ENCODE measurements at regions not wholly inside any gene's neighbourhood (a gene's known extent, or its start where the extent isn't known, plus 50 kb on each side); places are given as distances from the start of the nearest gene placed in this dataset.

DNA sequence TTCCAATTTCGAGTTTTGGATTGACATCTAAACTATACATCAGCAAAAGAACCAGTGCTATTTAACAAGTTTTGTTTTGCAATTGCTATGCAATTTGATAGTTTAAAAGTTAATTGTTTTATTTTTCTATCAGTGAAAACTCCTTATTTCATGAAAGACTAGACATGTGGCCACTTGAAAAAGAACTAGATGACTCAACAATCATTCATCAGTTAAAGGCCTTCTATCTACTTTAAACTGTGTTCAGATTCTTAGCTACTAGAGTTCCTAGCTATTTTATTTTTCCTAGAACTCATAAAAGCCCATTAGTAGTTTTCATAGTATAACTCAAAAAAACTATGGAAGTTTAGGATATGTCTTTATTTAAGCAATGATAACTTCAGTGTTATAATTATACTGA is 104.6 kb upstream of the LSM8 start:
- TF ChIP-seq, protein P1, sequence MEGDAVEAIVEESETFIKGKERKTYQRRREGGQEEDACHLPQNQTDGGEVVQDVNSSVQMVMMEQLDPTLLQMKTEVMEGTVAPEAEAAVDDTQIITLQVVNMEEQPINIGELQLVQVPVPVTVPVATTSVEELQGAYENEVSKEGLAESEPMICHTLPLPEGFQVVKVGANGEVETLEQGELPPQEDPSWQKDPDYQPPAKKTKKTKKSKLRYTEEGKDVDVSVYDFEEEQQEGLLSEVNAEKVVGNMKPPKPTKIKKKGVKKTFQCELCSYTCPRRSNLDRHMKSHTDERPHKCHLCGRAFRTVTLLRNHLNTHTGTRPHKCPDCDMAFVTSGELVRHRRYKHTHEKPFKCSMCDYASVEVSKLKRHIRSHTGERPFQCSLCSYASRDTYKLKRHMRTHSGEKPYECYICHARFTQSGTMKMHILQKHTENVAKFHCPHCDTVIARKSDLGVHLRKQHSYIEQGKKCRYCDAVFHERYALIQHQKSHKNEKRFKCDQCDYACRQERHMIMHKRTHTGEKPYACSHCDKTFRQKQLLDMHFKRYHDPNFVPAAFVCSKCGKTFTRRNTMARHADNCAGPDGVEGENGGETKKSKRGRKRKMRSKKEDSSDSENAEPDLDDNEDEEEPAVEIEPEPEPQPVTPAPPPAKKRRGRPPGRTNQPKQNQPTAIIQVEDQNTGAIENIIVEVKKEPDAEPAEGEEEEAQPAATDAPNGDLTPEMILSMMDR (IDR thresholded peaks at IDR 0.05; ENCODE audit: low read depth, low read length, missing input control), result no peak
- TF ChIP-seq SP1 (IDR thresholded peaks at IDR 0.05), result no peak
- TF ChIP-seq TAF1 (conservative IDR thresholded peaks at IDR 0.05), result no peak
- TF ChIP-seq, protein P2, sequence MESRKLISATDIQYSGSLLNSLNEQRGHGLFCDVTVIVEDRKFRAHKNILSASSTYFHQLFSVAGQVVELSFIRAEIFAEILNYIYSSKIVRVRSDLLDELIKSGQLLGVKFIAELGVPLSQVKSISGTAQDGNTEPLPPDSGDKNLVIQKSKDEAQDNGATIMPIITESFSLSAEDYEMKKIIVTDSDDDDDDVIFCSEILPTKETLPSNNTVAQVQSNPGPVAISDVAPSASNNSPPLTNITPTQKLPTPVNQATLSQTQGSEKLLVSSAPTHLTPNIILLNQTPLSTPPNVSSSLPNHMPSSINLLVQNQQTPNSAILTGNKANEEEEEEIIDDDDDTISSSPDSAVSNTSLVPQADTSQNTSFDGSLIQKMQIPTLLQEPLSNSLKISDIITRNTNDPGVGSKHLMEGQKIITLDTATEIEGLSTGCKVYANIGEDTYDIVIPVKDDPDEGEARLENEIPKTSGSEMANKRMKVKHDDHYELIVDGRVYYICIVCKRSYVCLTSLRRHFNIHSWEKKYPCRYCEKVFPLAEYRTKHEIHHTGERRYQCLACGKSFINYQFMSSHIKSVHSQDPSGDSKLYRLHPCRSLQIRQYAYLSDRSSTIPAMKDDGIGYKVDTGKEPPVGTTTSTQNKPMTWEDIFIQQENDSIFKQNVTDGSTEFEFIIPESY (IDR thresholded peaks at IDR 0.05), result no peak
- TF ChIP-seq, protein P3, sequence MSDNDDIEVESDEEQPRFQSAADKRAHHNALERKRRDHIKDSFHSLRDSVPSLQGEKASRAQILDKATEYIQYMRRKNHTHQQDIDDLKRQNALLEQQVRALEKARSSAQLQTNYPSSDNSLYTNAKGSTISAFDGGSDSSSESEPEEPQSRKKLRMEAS (IDR thresholded peaks at IDR 0.05), result no peak

Data from liver (tissue), 3 donors.